Neural cell (in vitro differentiated cells): ENCODE measurements at regions not wholly inside any gene's neighbourhood (a gene's known extent, or its start where the extent isn't known, plus 50 kb on each side); places are given as distances from the start of the nearest gene placed in this dataset.

Experiments used
- H2AFZ ChIP-seq: fragments of 200-600, 300-800 bp; sonication (generic), shearing (Covaris generic); 2 replicates; pipeline ENCODE4 v1.6.0; 2014; ENCODE audit warnings: low read depth, mild to moderate bottlenecking, antibody characterized with exemption, low read length, moderate library complexity
- H3F3A ChIP-seq: fragments of 200-600 bp; shearing (Covaris generic); 2 replicates; pipeline ENCODE4 v1.6.1; 2016; ENCODE audit warnings: mild to moderate bottlenecking, moderate library complexity, mixed read lengths, antibody characterized with exemption, low read length; ENCODE audit not compliant: insufficient read depth, poor library complexity, severe bottlenecking
- H3K27ac ChIP-seq: fragments of 200-600, 300-800 bp; sonication (generic), shearing (Covaris generic); 2 replicates; pipeline ENCODE4 v1.5.1; 2014; ENCODE audit warnings: mild to moderate bottlenecking, low read length, moderate library complexity
- H3K27me3 ChIP-seq: fragments of 300-800, 200-600 bp; sonication (generic), shearing (Covaris generic); 2 replicates; pipeline ENCODE4 v1.6.0; 2014; ENCODE audit warnings: mild to moderate bottlenecking, low read depth, low read length, moderate library complexity; ENCODE audit not compliant: insufficient read depth
- H3K36me3 ChIP-seq: fragments of 300-800, 200-600 bp; sonication (generic), shearing (Covaris generic); 2 replicates; pipeline ENCODE4 v1.5.1; 2014; ENCODE audit warnings: mild to moderate bottlenecking, antibody characterized with exemption, low read length, moderate library complexity; ENCODE audit not compliant: insufficient read depth
- H3K4me2 ChIP-seq: fragments of 300-800, 200-600 bp; sonication (generic), shearing (Covaris generic); 2 replicates; pipeline ENCODE4 v1.6.0; 2014; ENCODE audit warnings: mild to moderate bottlenecking, low read length
- H3K4me3 ChIP-seq: fragments of 300-800, 200-600 bp; sonication (generic), shearing (Covaris generic); 2 replicates; pipeline ENCODE4 v1.5.1; 2014; ENCODE audit warnings: mild to moderate bottlenecking, low read length, moderate library complexity
- H3K79me2 ChIP-seq: fragments of 200-600 bp; shearing (Covaris generic); replicated peaks from 2 replicates; pipeline ENCODE4 v1.6.0; 2014; ENCODE audit warnings: mild to moderate bottlenecking, low read length, moderate library complexity; ENCODE audit not compliant: insufficient read depth
- H3K9ac ChIP-seq: fragments of 300-800, 200-600 bp; sonication (generic), shearing (Covaris generic); 2 replicates; pipeline ENCODE4 v1.6.1; 2016; ENCODE audit warnings: mild to moderate bottlenecking, low read length, mixed read lengths
- H3K9me2 ChIP-seq: fragments of 200-600 bp; shearing (Covaris generic); 2 replicates; pipeline ENCODE4 v1.6.1; 2016; ENCODE audit warnings: mild to moderate bottlenecking, low read length, mixed read lengths; ENCODE audit not compliant: insufficient read depth
- H3K9me3 ChIP-seq: fragments of 200-600, 300-800 bp; sonication (generic), shearing (Covaris generic); 2 replicates; pipeline ENCODE4 v1.6.1; 2016; ENCODE audit warnings: mild to moderate bottlenecking, mixed run types, low read length, moderate library complexity, mixed read lengths
- H4K20me1 ChIP-seq: fragments of 200-600 bp; shearing (Covaris generic); 2 replicates; pipeline ENCODE4 v1.6.1; 2016; ENCODE audit warnings: mild to moderate bottlenecking, mixed run types; ENCODE audit not compliant: insufficient read depth
- CTCF ChIP-seq: fragments of 450-650 bp; IDR thresholded peaks from 2 replicates; pipeline ENCODE4 v1.5.1; 2014; ENCODE audit warnings: antibody characterized with exemption, mild to moderate bottlenecking, moderate library complexity; ENCODE audit not compliant: poor library complexity, severe bottlenecking
- EP300 ChIP-seq: fragments of 450-650 bp; conservative IDR thresholded peaks from 2 replicates; pipeline ENCODE4 v1.6.1; 2014; ENCODE audit warnings: antibody characterized with exemption, mild to moderate bottlenecking, moderate library complexity; ENCODE audit not compliant: poor library complexity, severe bottlenecking
- EZH2 ChIP-seq: fragments of 200-600, 300-800 bp; shearing (Covaris generic), sonication (generic); IDR thresholded peaks from 2 replicates; pipeline ENCODE4 v1.6.1; 2014; ENCODE audit warnings: antibody characterized with exemption, low read length, borderline replicate concordance, mild to moderate bottlenecking; ENCODE audit not compliant: insufficient read depth, poor library complexity, severe bottlenecking
- MXI1 ChIP-seq: fragments of 450-650 bp; conservative IDR thresholded peaks from 2 replicates; pipeline ENCODE4 v1.6.1; 2014; ENCODE audit warnings: antibody characterized with exemption, mild to moderate bottlenecking; ENCODE audit not compliant: poor library complexity, severe bottlenecking
- POLR2AphosphoS5 ChIP-seq: IDR thresholded peaks from 2 replicates; pipeline ENCODE4 v1.6.1; 2012
- RAD21 ChIP-seq: fragments of 450-650 bp; conservative IDR thresholded peaks from 2 replicates; pipeline ENCODE4 v1.6.1; 2014; ENCODE audit warnings: antibody characterized with exemption, mild to moderate bottlenecking, moderate library complexity
- REST ChIP-seq: IDR thresholded peaks from 2 replicates; pipeline ENCODE4 v1.6.1; 2012; ENCODE audit warnings: borderline replicate concordance
- SMC3 ChIP-seq: fragments of 450-650 bp; conservative IDR thresholded peaks from 2 replicates; pipeline ENCODE4 v1.6.1; 2014; ENCODE audit warnings: antibody characterized with exemption, mild to moderate bottlenecking, moderate library complexity; ENCODE audit not compliant: poor library complexity
- TAF1 ChIP-seq: IDR thresholded peaks from 2 replicates; pipeline ENCODE4 v1.6.1; 2012; ENCODE audit warnings: low read depth

- Histone ChIP-seq H3K9ac (no peak overlapping the region), H3K9me3 (no peaks in the 10 kb centered on the region), H3K4me2 (no peak overlapping the region), H3K79me2 (no peaks in the 10 kb centered on the region), H2AFZ (no peak overlapping the region), H3K27ac (no peak overlapping the region), H3K36me3 (no peaks in the 10 kb centered on the region), H3K27me3 (no peaks in the 10 kb centered on the region), H4K20me1 (no peaks in the 10 kb centered on the region), H3K4me3 (no peak overlapping the region), H3F3A (no peaks in the 10 kb centered on the region), H3K9me2 (no peaks in the 10 kb centered on the region)
- TF ChIP-seq SMC3 (no peak), REST (no peak), RAD21 (no peak), TAF1 (no peak), CTCF (no peak), MXI1 (no peak), EZH2 (no peak), EP300 (no peak), POLR2AphosphoS5 (no peak)
These were observed 86.0 kb upstream of the RET start for GRCh38 chr10:42990721-42991441.

- Histone ChIP-seq H3K9me2 (no peaks in the 10 kb centered on the region), H3K9me3 (no peaks in the 10 kb centered on the region), H3K27ac (no peak overlapping the region), H4K20me1 (no peaks in the 10 kb centered on the region), H2AFZ (no peak overlapping the region), H3K36me3 (no peaks in the 10 kb centered on the region), H3F3A (no peaks in the 10 kb centered on the region), H3K79me2 (no peaks in the 10 kb centered on the region), H3K27me3 (no peaks in the 10 kb centered on the region), H3K9ac (no peak overlapping the region), H3K4me2 (no peak overlapping the region), H3K4me3 (no peak overlapping the region)
- no peak for TF ChIP-seq REST
- TF ChIP-seq POLR2AphosphoS5, result no peak
These were observed 85.3 kb upstream of the RET start for GRCh38 chr10:42991442-42992098.
